GM20000 (cell line): ENCODE measurements at regions not wholly inside any gene's neighbourhood (a gene's known extent, or its start where the extent isn't known, plus 50 kb on each side); places are given as distances from the start of the nearest gene placed in this dataset.

Experiments
- DNase-seq: peaks from one replicate; pipeline ENCODE4 v3.0.0; 2012; ENCODE audit warnings: low spot score
- TF ChIP-seq, protein P1 (sequence below): IDR thresholded peaks from 2 replicates; pipeline ENCODE4 v1.5.1; 2012; ENCODE audit warnings: mild to moderate bottlenecking, control low read depth; ENCODE audit errors: extremely low read depth, missing control alignments

DNA sequence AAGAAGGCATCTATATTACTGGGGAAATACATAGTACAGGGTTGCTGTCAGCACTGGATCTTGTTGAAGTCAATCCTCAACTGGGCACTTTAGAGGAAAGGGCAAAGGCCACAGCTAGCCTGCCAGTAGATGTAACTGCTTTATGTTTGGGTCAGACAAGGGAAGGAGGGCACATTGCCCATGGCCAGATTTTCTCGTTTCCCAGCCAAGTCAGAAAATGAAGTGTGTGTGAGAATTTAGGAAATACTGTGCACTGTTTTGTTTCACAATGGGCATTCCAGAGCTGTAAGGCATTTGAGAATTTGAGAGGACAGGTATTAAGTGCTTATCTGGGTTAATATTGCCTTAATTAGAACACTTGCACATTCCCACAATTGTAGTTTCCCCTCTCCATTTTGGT, 183.9 kb upstream of the MCHR2 start:
- DNase-seq = no peak
- TF ChIP-seq, protein P1, sequence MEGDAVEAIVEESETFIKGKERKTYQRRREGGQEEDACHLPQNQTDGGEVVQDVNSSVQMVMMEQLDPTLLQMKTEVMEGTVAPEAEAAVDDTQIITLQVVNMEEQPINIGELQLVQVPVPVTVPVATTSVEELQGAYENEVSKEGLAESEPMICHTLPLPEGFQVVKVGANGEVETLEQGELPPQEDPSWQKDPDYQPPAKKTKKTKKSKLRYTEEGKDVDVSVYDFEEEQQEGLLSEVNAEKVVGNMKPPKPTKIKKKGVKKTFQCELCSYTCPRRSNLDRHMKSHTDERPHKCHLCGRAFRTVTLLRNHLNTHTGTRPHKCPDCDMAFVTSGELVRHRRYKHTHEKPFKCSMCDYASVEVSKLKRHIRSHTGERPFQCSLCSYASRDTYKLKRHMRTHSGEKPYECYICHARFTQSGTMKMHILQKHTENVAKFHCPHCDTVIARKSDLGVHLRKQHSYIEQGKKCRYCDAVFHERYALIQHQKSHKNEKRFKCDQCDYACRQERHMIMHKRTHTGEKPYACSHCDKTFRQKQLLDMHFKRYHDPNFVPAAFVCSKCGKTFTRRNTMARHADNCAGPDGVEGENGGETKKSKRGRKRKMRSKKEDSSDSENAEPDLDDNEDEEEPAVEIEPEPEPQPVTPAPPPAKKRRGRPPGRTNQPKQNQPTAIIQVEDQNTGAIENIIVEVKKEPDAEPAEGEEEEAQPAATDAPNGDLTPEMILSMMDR = no peak

DNA sequence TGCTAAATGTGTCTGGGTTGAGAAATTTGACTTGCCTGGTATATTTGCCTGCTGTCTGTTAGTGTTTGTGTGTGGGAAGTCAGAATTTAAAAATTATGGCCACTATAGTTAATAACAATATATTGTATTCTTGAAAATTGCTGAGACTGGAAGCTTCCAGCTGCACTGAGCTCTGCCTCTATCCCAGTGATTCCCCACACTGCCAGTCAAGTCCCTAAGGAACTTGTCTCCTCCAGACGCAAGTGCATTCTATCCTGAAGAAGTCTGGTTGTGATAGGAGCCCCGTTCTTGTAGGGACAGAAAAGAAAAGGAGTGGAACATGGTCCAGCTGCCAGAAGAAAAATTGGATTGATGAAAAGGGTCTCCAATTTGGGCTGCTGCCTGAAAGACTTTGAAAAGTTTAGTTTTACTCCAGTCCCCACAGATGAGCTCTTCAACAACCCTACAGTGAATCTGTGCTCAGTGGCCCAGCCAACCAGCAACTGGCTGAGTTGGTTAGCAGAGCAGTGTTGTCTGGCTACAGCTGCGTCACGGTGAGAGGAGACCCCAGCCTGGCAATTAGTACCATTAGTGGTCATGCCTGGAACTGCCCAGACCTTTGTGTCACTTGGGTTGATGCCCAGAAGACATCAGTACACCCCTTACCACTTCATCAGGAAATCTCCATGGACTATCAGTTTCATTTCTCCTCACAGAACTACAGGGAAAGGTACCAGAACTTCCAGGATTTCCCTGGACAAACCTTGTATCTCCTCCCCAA, 183.1 kb upstream of the MCHR2 start:
- TF ChIP-seq, protein P1 = no peak
- DNase-seq = no peak

DNA sequence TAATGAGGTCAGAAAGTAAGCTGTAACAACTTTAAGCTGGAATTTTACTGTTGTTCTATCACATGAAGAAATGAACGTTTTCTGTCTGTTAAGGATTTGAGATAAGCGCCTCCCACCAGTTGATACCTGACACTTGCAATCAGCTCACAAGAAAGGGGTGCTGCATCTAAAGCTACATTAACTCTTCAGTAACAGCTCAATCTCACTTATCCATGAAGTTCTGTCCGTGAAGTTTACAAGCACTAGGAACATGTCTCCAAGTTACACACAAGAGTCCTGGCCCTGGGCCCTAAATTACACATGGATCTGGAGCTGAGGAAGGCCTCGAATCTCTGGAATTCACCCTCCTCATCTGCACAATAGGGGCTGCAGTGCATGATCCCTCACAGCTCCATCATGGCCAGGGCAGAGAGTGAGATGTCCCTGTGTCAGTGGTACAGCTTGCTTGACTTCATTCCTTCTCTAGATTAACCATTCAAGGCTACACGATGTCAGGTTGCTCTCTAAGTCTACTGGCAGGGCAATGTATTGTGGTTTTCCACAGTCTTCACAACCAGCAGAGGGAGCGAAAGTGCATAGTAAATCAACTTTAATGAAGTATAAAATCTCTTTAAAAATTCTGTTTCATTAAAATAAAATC, 182.4 kb upstream of the MCHR2 start:
- DNase-seq = no peak
- TF ChIP-seq, protein P1 = no peak

GRCh38 chr6:100175814-100176310, 181.8 kb upstream of the MCHR2 start:
- DNase-seq = no peak
- TF ChIP-seq, protein P1 = no peak

DNA sequence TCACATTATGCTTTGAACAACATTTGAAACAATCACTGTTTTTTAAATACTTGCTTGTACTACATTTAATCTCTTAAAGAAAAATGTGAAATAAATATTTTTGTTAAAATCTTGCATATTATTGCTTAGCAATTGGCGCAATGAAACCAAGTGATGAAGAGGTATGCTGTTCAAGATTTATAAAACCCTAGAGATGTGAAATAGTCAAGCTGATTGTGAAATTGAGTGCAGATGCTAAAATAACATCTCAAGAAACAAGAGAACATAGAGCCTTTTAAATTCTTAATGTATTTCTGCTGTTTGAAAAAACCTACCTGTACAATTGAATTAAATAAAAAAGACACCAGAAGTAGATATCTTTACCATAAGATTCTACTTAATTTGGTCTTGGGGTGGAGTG, 179.2 kb upstream of the MCHR2 start:
- TF ChIP-seq, protein P1 = no peak
- no peak for DNase-seq

- no peak for DNase-seq
- TF ChIP-seq, protein P1 = no peak
Measured at GRCh38 chr6:100172322-100172713, 178.3 kb upstream of the MCHR2 start.

GRCh38 chr6:100171533-100172321, 177.7 kb upstream of the MCHR2 start:
- no peak for DNase-seq
- TF ChIP-seq, protein P1 = no peak
